CD4-positive, alpha-beta memory T cell (primary cell): ENCODE measurements at regions not wholly inside any gene's neighbourhood (a gene's known extent, or its start where the extent isn't known, plus 50 kb on each side); places are given as distances from the start of the nearest gene placed in this dataset.

Experiments
- CTCF ChIA-PET: fragments of 350-600 bp; sonication (Branson Sonifier 250); formaldehyde crosslinking; loops from one replicate; lab custom pipeline; 2021; ENCODE audit warnings: inconsistent platforms; ENCODE audit not compliant: partially characterized antibody; lab: Charles Lee
- POLR2A ChIA-PET: fragments of 350-600 bp; sonication (Branson Sonifier 250); formaldehyde crosslinking; loops from one replicate; lab custom pipeline; 2021; ENCODE audit not compliant: partially characterized antibody; lab: Charles Lee
- DNase-seq, 5 donors: peaks; one replicate each; pipeline versions ENCODE4 v3.0.0 to v3.0.0-alpha.2; 2020 to 2022; ENCODE audit warnings: mixed read lengths in 1 of 5
- H3K27ac ChIP-seq: one replicate; pipeline ENCODE4 v1.7.0; 2013; ENCODE audit warnings: low read depth, low read length
- H3K27me3 ChIP-seq: 2 replicates; pipeline ENCODE4 v1.7.0; 2013; ENCODE audit warnings: mild to moderate bottlenecking, low read length, moderate library complexity; ENCODE audit not compliant: insufficient read depth
- H3K36me3 ChIP-seq: 2 replicates; pipeline ENCODE4 v1.7.0; 2013; ENCODE audit warnings: mild to moderate bottlenecking, low read length, moderate library complexity; ENCODE audit not compliant: insufficient read depth
- H3K4me1 ChIP-seq: 2 replicates; pipeline ENCODE4 v1.7.0; 2013; ENCODE audit warnings: mild to moderate bottlenecking, low read length, moderate library complexity; ENCODE audit not compliant: insufficient read depth
- H3K4me3 ChIP-seq, 2 donors: one replicate each; pipeline ENCODE4 v1.7.0; 2013; ENCODE audit warnings: low read length in 2 of 2, mild to moderate bottlenecking in 1 of 2
- H3K9me3 ChIP-seq, 2 donors: one replicate each; pipeline ENCODE4 v1.7.0; 2013; ENCODE audit warnings: low read length in 2 of 2, control low read depth in 1 of 2; ENCODE audit not compliant: control insufficient read depth in 1 of 2
- H3K27ac Mint-ChIP-seq, 7 donors: one replicate each; pipeline ENCODE4 v1.8.0; 2020 to 2021; ENCODE audit warnings: mixed read lengths in 7 of 7, mild to moderate bottlenecking in 6 of 7, inconsistent platforms in 3 of 7, moderate library complexity in 3 of 7
- H3K27me3 Mint-ChIP-seq, 2 donors: one replicate each; pipeline ENCODE4 v1.8.0; 2020 to 2021; ENCODE audit warnings: mixed read lengths in 2 of 2
- H3K36me3 Mint-ChIP-seq, 2 donors: one replicate each; pipeline ENCODE4 v1.8.0; 2020 to 2021; ENCODE audit warnings: mixed read lengths in 2 of 2, inconsistent platforms in 1 of 2, mild to moderate bottlenecking in 1 of 2
- H3K4me1 Mint-ChIP-seq, 4 donors: one replicate each; pipeline ENCODE4 v1.8.0; 2020 to 2021; ENCODE audit warnings: mixed read lengths in 4 of 4, mild to moderate bottlenecking in 1 of 4
- H3K4me3 Mint-ChIP-seq, 8 donors: one replicate each; pipeline ENCODE4 v1.8.0; 2020 to 2021; ENCODE audit warnings: mixed read lengths in 8 of 8, mild to moderate bottlenecking in 7 of 8, moderate library complexity in 6 of 8, inconsistent platforms in 3 of 8
- H3K9me3 Mint-ChIP-seq, 8 donors: one replicate each; pipeline ENCODE4 v1.8.0; 2020 to 2021; ENCODE audit warnings: mixed read lengths in 8 of 8, mild to moderate bottlenecking in 5 of 8, inconsistent platforms in 3 of 8, moderate library complexity in 1 of 8
- intact Hi-C: fragments of 100-400 bp; cut with micrococcal nuclease; formaldehyde crosslinking; loops from one replicate; pipeline ENCODE4 v1.15.1; 2023

DNA sequence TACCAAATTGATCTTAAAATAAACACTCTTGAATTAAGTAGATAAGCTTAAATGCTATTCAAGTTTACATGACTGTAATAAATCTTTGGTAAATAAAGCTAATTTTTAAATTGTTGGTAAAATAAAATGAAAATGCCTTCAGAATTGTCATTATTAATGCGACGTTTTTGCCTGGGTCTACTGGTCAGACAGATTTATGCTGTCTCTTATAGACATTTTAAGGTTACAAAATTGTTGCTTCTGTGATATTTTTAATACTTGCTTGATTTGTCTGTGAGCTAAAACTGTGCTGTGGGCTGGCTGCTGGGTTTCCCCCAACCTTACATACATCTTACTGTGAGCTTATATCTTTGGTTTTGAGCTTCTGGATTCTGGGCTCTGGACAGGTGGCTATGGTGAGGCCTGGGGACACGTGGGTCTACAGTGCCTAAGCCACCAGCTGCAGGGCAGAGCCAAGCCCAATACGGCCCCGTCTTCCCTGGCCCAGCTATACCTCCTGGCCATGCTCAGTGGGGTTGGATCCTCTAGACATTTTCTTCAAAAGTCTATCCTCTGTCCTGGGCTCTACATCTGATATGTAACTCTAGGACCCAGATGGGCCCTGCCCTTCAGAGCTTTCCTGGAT is 81.4 kb downstream of the ETS2 start:
- ChIA-PET POLR2A (no interaction called here), CTCF (no interaction called here)
- H3K36me3 Mint-ChIP-seq = no peaks in the 10 kb centered on the region
- no peaks in the 10 kb centered on the region for H3K4me1 Mint-ChIP-seq
- Histone ChIP-seq H3K9me3 (no peaks in the 10 kb centered on the region), H3K27ac (no peak overlapping the region), H3K36me3 (no peaks in the 10 kb centered on the region), H3K4me1 (no peaks in the 10 kb centered on the region), H3K27me3 (no peaks in the 10 kb centered on the region), H3K4me3 (no peak overlapping the region)
- peaks cover 11 to 12% of the 10 kb centered on the region in 2 donors for H3K27me3 Mint-ChIP-seq
- intact Hi-C loops = no loop called here
- no peak overlapping the region for H3K27ac Mint-ChIP-seq
- no peak for DNase-seq
- H3K9me3 Mint-ChIP-seq = peaks cover 0 to 54% (median 41%) of the 10 kb centered on the region in 8 donors
- no peak overlapping the region for H3K4me3 Mint-ChIP-seq

DNA sequence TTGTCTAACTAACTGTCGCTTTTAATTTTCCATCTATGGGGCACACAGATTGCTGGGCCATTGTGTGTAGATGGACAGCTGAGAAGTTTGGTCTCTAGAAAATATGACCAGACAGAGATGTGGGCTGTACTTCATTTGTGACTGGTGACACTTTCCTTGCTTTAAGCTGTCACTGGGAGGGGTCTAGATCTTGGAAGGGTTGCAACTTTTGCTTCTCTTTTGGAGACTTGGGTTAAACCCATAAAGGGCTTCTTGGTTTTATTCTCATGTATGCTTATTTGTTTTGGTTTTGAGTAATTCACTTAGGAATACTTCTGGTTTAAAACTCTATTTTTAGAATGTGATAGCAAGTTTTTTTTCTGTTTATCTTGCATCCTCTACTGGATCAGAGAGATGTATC is 80.2 kb downstream of the ETS2 start:
- H3K4me3 ChIP-seq = no peak overlapping the region
- CTCF ChIA-PET = no interaction called here
- intact Hi-C loops = no loop called here
- no peak overlapping the region for H3K27ac Mint-ChIP-seq
- H3K27me3 Mint-ChIP-seq = peaks cover 8 to 11% of the 10 kb centered on the region in 2 donors
- H3K9me3 Mint-ChIP-seq = peaks cover 0 to 63% (median 47%) of the 10 kb centered on the region in 8 donors
- no peaks in the 10 kb centered on the region for H3K27me3 ChIP-seq
- no peak overlapping the region for H3K27ac ChIP-seq
- no peak for DNase-seq
- H3K4me1 Mint-ChIP-seq = no peaks in the 10 kb centered on the region
- H3K9me3 ChIP-seq = no peaks in the 10 kb centered on the region
- no peaks in the 10 kb centered on the region for H3K36me3 ChIP-seq
- POLR2A ChIA-PET = no interaction called here
- no peak overlapping the region for H3K4me3 Mint-ChIP-seq
- peaks cover 0 to 1% of the 10 kb centered on the region in 2 donors for H3K36me3 Mint-ChIP-seq
- no peaks in the 10 kb centered on the region for H3K4me1 ChIP-seq

DNA sequence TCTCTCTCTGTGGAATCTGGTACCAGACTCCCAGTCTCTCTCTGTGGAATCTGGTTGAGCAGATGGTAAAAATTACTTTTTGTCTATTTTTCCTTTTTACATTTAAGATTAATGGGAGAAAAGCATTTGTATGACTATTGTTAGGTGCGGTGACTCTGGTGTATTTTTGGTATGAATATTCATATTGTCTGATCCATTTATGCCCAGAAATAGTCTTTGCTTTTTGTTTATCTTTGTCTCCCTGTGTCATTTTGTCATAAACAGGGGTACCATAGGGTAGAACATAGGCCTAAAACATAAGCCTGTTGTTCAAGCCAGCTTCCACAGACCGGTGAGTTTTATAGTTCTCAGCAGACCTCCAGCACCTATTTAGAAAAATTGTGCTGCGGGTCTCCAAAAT is 78.7 kb downstream of the ETS2 start:
- ChIA-PET CTCF (no interaction called here), POLR2A (no interaction called here)
- Mint-ChIP-seq H3K27ac (no peak overlapping the region), H3K9me3 (peaks cover 0 to 69% (median 44%) of the 10 kb centered on the region in 8 donors), H3K36me3 (peaks cover 0 to 1% of the 10 kb centered on the region in 2 donors), H3K27me3 (peaks cover 7 to 11% of the 10 kb centered on the region in 2 donors), H3K4me1 (no peaks in the 10 kb centered on the region), H3K4me3 (no peak overlapping the region)
- Histone ChIP-seq H3K36me3 (no peaks in the 10 kb centered on the region), H3K4me3 (no peak overlapping the region), H3K27me3 (no peaks in the 10 kb centered on the region), H3K9me3 (no peaks in the 10 kb centered on the region), H3K27ac (no peak overlapping the region), H3K4me1 (no peaks in the 10 kb centered on the region)
- intact Hi-C loops = no loop called here
- no peak for DNase-seq

DNA sequence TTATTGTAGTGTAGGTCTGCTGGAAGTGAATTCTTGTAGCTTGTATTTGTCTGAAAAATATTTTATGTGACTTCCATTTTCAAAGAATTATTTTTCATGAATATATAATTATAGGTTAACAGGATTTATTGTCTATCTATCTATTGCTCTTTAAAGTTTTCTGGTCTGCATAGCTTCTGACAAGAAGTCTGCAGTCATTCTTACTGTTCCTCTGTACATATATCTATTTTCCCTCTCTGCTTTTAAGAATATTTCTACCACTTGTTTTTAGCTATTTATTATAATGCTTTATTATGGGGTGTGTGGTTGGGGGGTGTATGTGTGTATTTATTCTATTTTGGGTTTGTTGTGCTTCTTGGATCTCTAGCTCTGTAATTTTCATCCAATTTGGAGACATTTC is 77.4 kb downstream of the ETS2 start:
- peaks cover 0 to 1% of the 10 kb centered on the region in 2 donors for H3K36me3 Mint-ChIP-seq
- no peaks in the 10 kb centered on the region for H3K27me3 ChIP-seq
- H3K27me3 Mint-ChIP-seq = peaks cover 7% of the 10 kb centered on the region in 2 donors
- peaks cover 0 to 63% (median 40%) of the 10 kb centered on the region in 8 donors for H3K9me3 Mint-ChIP-seq
- no peaks in the 10 kb centered on the region for H3K36me3 ChIP-seq
- H3K27ac Mint-ChIP-seq = no peak overlapping the region
- no peak for DNase-seq
- H3K4me1 ChIP-seq = no peaks in the 10 kb centered on the region
- intact Hi-C loops = no loop called here
- H3K4me1 Mint-ChIP-seq = no peaks in the 10 kb centered on the region
- no peaks in the 10 kb centered on the region for H3K9me3 ChIP-seq
- H3K27ac ChIP-seq = no peak overlapping the region
- CTCF ChIA-PET = no interaction called here
- no peak overlapping the region for H3K4me3 Mint-ChIP-seq
- no peak overlapping the region for H3K4me3 ChIP-seq
- POLR2A ChIA-PET = no interaction called here

DNA sequence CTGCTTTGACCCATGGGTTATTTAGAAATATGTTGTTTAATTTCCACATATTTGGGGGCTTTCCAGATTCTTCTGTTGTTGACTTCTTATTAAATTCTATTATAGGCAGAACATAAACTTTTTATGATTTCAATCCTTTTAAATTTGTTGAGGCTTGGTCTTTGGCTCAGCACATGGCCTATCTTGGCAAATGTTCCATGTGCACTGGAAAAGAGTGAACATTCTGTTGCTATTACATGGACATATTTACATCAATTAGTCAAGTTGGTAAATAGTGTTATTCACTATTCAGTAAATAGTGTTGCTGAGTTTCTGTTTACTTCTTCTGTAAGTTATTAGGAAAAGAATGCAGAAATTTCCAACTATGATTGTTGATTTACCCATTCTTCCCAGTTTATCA is 75.4 kb downstream of the ETS2 start:
- DNase-seq = no peak
- H3K27ac Mint-ChIP-seq = no peak overlapping the region
- Histone ChIP-seq H3K4me3 (no peak overlapping the region), H3K4me1 (no peaks in the 10 kb centered on the region), H3K36me3 (no peaks in the 10 kb centered on the region), H3K27me3 (no peaks in the 10 kb centered on the region), H3K27ac (no peak overlapping the region), H3K9me3 (no peaks in the 10 kb centered on the region)
- intact Hi-C loops = no loop called here
- no peaks in the 10 kb centered on the region for H3K4me1 Mint-ChIP-seq
- peaks cover 4% of the 10 kb centered on the region in 2 donors for H3K27me3 Mint-ChIP-seq
- ChIA-PET CTCF (no interaction called here), POLR2A (no interaction called here)
- no peak overlapping the region for H3K4me3 Mint-ChIP-seq
- peaks cover 0 to 48% (median 27%) of the 10 kb centered on the region in 8 donors for H3K9me3 Mint-ChIP-seq
- H3K36me3 Mint-ChIP-seq = peaks cover 0 to 1% of the 10 kb centered on the region in 2 donors

DNA sequence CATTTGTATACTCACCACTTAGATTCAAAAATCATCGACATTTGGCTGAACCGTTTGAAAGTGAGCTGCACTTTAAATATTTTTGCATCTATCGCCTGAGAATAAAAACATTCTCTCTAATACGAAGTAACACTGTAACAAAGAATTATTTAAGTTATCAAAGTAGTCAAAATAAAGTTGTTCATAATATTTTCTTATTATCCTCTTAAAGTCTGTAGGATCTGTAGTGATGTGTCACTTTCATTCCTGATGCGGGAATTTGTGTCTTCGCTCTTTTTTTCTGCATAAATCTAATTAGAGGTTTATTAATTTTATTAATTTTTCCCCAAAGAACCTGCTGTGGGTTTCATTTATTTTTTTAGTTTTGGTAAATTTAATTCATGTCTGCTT is 74.8 kb downstream of the ETS2 start:
- peaks cover 0 to 42% (median 23%) of the 10 kb centered on the region in 8 donors for H3K9me3 Mint-ChIP-seq
- H3K4me3 Mint-ChIP-seq = no peak overlapping the region
- ChIA-PET CTCF (no interaction called here), POLR2A (no interaction called here)
- Histone ChIP-seq H3K9me3 (no peaks in the 10 kb centered on the region), H3K27ac (no peak overlapping the region), H3K27me3 (no peaks in the 10 kb centered on the region), H3K4me3 (no peak overlapping the region), H3K36me3 (no peaks in the 10 kb centered on the region), H3K4me1 (no peaks in the 10 kb centered on the region)
- peaks cover 0 to 1% of the 10 kb centered on the region in 2 donors for H3K36me3 Mint-ChIP-seq
- DNase-seq = no peak
- peaks cover 4 to 6% of the 10 kb centered on the region in 2 donors for H3K27me3 Mint-ChIP-seq
- H3K27ac Mint-ChIP-seq = no peak overlapping the region
- intact Hi-C loops = no loop called here
- no peaks in the 10 kb centered on the region for H3K4me1 Mint-ChIP-seq

DNA sequence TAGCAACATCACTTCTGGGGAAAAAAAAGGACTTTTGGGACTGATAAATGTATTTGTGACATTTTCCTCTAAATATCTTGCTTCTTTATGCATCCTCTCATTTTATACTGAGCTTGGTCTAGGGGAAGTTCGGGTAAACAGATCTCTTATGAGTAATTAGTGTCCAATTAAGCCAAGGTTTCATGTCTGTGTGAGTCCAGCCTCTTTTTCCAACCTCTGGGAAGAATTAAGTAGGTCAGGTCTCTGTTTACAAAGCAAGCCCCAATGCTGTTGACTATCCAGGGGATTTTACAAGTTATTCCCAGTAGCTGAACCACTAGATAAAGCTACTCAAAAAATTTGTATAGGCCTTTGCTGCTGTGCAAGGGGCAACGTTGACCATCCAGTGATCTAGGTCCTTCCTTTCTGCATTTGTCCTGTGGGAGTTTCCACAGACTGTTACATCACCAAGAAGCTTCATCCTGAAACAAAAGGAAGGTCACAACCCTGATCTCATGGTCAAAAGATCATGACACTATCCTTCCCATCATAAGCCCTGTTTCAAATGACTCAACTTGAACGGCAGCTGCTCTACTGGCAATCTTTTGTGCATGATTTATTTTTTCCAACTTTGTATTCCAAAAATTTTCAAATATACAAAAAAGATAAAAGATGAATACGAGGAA is 74.3 kb downstream of the ETS2 start:
- ChIA-PET POLR2A (no interaction called here), CTCF (no interaction called here)
- H3K36me3 Mint-ChIP-seq = peaks cover 0 to 1% of the 10 kb centered on the region in 2 donors
- no peaks in the 10 kb centered on the region for H3K27me3 ChIP-seq
- H3K36me3 ChIP-seq = no peaks in the 10 kb centered on the region
- H3K4me3 ChIP-seq = no peak overlapping the region
- H3K27me3 Mint-ChIP-seq = peaks cover 4 to 6% of the 10 kb centered on the region in 2 donors
- peaks cover 0 to 37% (median 23%) of the 10 kb centered on the region in 8 donors for H3K9me3 Mint-ChIP-seq
- H3K27ac Mint-ChIP-seq = no peak overlapping the region
- H3K4me1 ChIP-seq = no peaks in the 10 kb centered on the region
- no peak overlapping the region for H3K4me3 Mint-ChIP-seq
- H3K4me1 Mint-ChIP-seq = no peaks in the 10 kb centered on the region
- no peaks in the 10 kb centered on the region for H3K9me3 ChIP-seq
- intact Hi-C loops = no loop called here
- DNase-seq = no peak
- no peak overlapping the region for H3K27ac ChIP-seq
